IMR-90 (cell line): ENCODE measurements at regions not wholly inside any gene's neighbourhood (a gene's known extent, or its start where the extent isn't known, plus 50 kb on each side); places are given as distances from the start of the nearest gene placed in this dataset.

ENCODE experiments used
- ATAC-seq: fragments of 200-7000 bp; cut with Tn5 transposase; 2 replicates; pipeline ENCODE4 v1.9.1; 2020; ENCODE audit warnings: low read depth, mild to moderate bottlenecking, moderate library complexity
- BruUV-seq: library from RNA; stranded (reverse); fragments of 400-500 nt; replicated peaks from 2 replicates; lab custom pipeline; 2021; lab: Mats Ljungman, UMichigan
- CTCF ChIA-PET: fragments of 300-600 bp; formaldehyde crosslinking; extraction: SDS; loops from one replicate; lab custom pipeline; 2021; ENCODE audit warnings: antibody characterized with exemption; lab: Yijun Ruan, JAX
- POLR2A ChIA-PET: fragments of 300-600 bp; sonication (Branson Sonifier 250); formaldehyde crosslinking; loops from one replicate; lab custom pipeline; 2022; ENCODE audit warnings: antibody characterized with exemption; ENCODE audit not compliant: unreplicated experiment; lab: Charles Lee
- DNase-seq: peaks from one replicate; pipeline ENCODE4 v3.0.0; 2013
- H2AFZ ChIP-seq: replicated peaks from 2 replicates; pipeline ENCODE3; 2013; ENCODE audit warnings: low read length, mild to moderate bottlenecking; ENCODE audit not compliant: poor library complexity
- H2AK5ac ChIP-seq: 2 replicates; pipeline ENCODE4 v1.6.1; 2013; ENCODE audit warnings: low read depth, low read length, inconsistent platforms
- H2AK9ac ChIP-seq: replicated peaks from 2 replicates; pipeline ENCODE3; 2013; ENCODE audit warnings: mild to moderate bottlenecking, low read depth, low read length, moderate library complexity; ENCODE audit not compliant: poor library complexity
- H2BK120ac ChIP-seq: 2 replicates; pipeline ENCODE4 v1.6.1; 2013; ENCODE audit warnings: low read depth, low read length, inconsistent platforms
- H2BK15ac ChIP-seq: 3 replicates; pipeline ENCODE4 v1.6.1; 2013; ENCODE audit warnings: low read depth, low read length, inconsistent platforms
- H2BK20ac ChIP-seq: 2 replicates; pipeline ENCODE4 v1.6.1; 2013; ENCODE audit warnings: low read depth, mild to moderate bottlenecking, inconsistent platforms, low read length, moderate library complexity
- H2BK5ac ChIP-seq: 2 replicates; pipeline ENCODE4 v1.6.1; 2013; ENCODE audit warnings: mild to moderate bottlenecking, low read depth, low read length, inconsistent platforms; ENCODE audit not compliant: poor library complexity, severe bottlenecking
- H3K14ac ChIP-seq: replicated peaks from 2 replicates; pipeline ENCODE4 v1.6.1; 2013; ENCODE audit warnings: low read depth, low read length, inconsistent platforms
- H3K18ac ChIP-seq: 2 replicates; pipeline ENCODE4 v1.6.1; 2013; ENCODE audit warnings: low read depth, low read length, control low read depth
- H3K23ac ChIP-seq: 2 replicates; pipeline ENCODE4 v1.6.1; 2013; ENCODE audit warnings: low read depth, low read length, inconsistent platforms
- H3K27ac ChIP-seq: 2 replicates; pipeline ENCODE4 v1.5.1; 2013; ENCODE audit warnings: mild to moderate bottlenecking, control low read depth, low read length; ENCODE audit not compliant: insufficient read depth
- H3K27me3 ChIP-seq: 2 replicates; pipeline ENCODE4 v1.6.1; 2013; ENCODE audit warnings: low read length; ENCODE audit not compliant: control insufficient read depth, insufficient read depth
- H3K36me3 ChIP-seq: 2 replicates; pipeline ENCODE4 v1.6.1; 2013; ENCODE audit warnings: low read length, mixed read lengths; ENCODE audit not compliant: control insufficient read depth, insufficient read depth
- H3K4ac ChIP-seq: 2 replicates; pipeline ENCODE4 v1.6.1; 2013; ENCODE audit warnings: low read depth, low read length, inconsistent platforms
- H3K4me1 ChIP-seq: 2 replicates; pipeline ENCODE4 v1.6.1; 2013; ENCODE audit warnings: low read length, mixed read lengths; ENCODE audit not compliant: control insufficient read depth, insufficient read depth
- H3K4me2 ChIP-seq: 2 replicates; pipeline ENCODE4 v1.6.1; 2013; ENCODE audit warnings: low read depth, mild to moderate bottlenecking, control low read depth, low read length, moderate library complexity
- H3K4me3 ChIP-seq: 2 replicates; pipeline ENCODE4 v1.5.1; 2013; ENCODE audit warnings: low read depth, mild to moderate bottlenecking, control low read depth, low read length, moderate library complexity; ENCODE audit not compliant: insufficient read depth
- H3K56ac ChIP-seq: 2 replicates; pipeline ENCODE4 v1.6.1; 2013; ENCODE audit warnings: low read length, inconsistent platforms; ENCODE audit not compliant: insufficient read depth; ENCODE audit errors: extremely low read depth
- H3K79me1 ChIP-seq, 2 experiments: 2 replicates each; pipeline ENCODE4 v1.6.1; 2013; ENCODE audit warnings: low read length in 2 of 2, inconsistent platforms in 1 of 2, low read depth in 1 of 2
- H3K9ac ChIP-seq: 2 replicates; pipeline ENCODE4 v1.6.1; 2013; ENCODE audit warnings: low read depth, low read length, control low read depth
- H3K9me1 ChIP-seq: 2 replicates; pipeline ENCODE4 v1.6.1; 2013; ENCODE audit warnings: low read length, inconsistent platforms; ENCODE audit not compliant: insufficient read depth
- H3K9me3 ChIP-seq: 2 replicates; pipeline ENCODE4 v1.6.1; 2013; ENCODE audit warnings: low read length; ENCODE audit not compliant: control insufficient read depth, insufficient read depth
- H4K20me1 ChIP-seq: 2 replicates; pipeline ENCODE4 v1.6.1; 2013; ENCODE audit warnings: low read length, inconsistent platforms; ENCODE audit not compliant: insufficient read depth
- H4K5ac ChIP-seq: 2 replicates; pipeline ENCODE4 v1.6.1; 2013; ENCODE audit warnings: mild to moderate bottlenecking, low read depth, low read length, control low read depth
- H4K8ac ChIP-seq, 2 experiments: 2 replicates each; pipeline ENCODE4 v1.6.1; 2013; ENCODE audit warnings: low read depth in 2 of 2, low read length in 2 of 2, control low read depth in 1 of 2, inconsistent platforms in 1 of 2
- H4K91ac ChIP-seq: 2 replicates; pipeline ENCODE4 v1.6.1; 2013; ENCODE audit warnings: low read depth, low read length, inconsistent platforms; ENCODE audit not compliant: insufficient read depth
- BHLHE40 ChIP-seq: fragments of 150-350 bp; IDR thresholded peaks from 2 replicates; pipeline ENCODE4 v1.6.1; 2016; ENCODE audit warnings: mild to moderate bottlenecking, low read depth, low read length
- CHD1 ChIP-seq: IDR thresholded peaks from 2 replicates; pipeline ENCODE4 v1.6.1; 2012; ENCODE audit warnings: low read depth, low read length, improper control_type of control experiment
- FOS ChIP-seq: fragments of 150-350 bp; IDR thresholded peaks from 2 replicates; pipeline ENCODE4 v1.6.1; 2016; ENCODE audit warnings: low read depth, low read length
- MAFK ChIP-seq: IDR thresholded peaks from 2 replicates; pipeline ENCODE4 v1.6.1; 2012; ENCODE audit warnings: low read depth, low read length, improper control_type of control experiment
- MAZ ChIP-seq: IDR thresholded peaks from 2 replicates; pipeline ENCODE4 v1.6.1; 2012; ENCODE audit warnings: low read depth, mild to moderate bottlenecking, low read length, improper control_type of control experiment, moderate library complexity, borderline replicate concordance
- MXI1 ChIP-seq: IDR thresholded peaks from 2 replicates; pipeline ENCODE4 v1.6.1; 2012; ENCODE audit warnings: low read depth, mild to moderate bottlenecking, low read length, moderate library complexity, borderline replicate concordance
- RAD21 ChIP-seq: IDR thresholded peaks from 2 replicates; pipeline ENCODE4 v1.6.1; 2012; ENCODE audit warnings: low read length, improper control_type of control experiment
- RCOR1 ChIP-seq: IDR thresholded peaks from 2 replicates; pipeline ENCODE4 v1.6.1; 2012; ENCODE audit warnings: mild to moderate bottlenecking, low read length, improper control_type of control experiment; ENCODE audit not compliant: insufficient replicate concordance
- RFX5 ChIP-seq: IDR thresholded peaks from 2 replicates; pipeline ENCODE4 v1.8.0; 2012; ENCODE audit warnings: low read depth, mild to moderate bottlenecking, low read length, moderate library complexity
- SMC3 ChIP-seq: fragments of 150-350 bp; IDR thresholded peaks from 2 replicates; pipeline ENCODE4 v1.6.1; 2016; ENCODE audit warnings: low read depth, mild to moderate bottlenecking, antibody characterized with exemption, low read length, moderate library complexity
- WGBS, 2 experiments: methylation state at CpG; one replicate each; pipeline versions ENCODE4 v1.1.5 to v1.1.7; 2013; ENCODE audit warnings: missing lambda C conversion rate in 2 of 2; ENCODE audit not compliant: insufficient read length in 1 of 2; ENCODE audit errors: extremely low coverage in 2 of 2; 5-methylcytosine and 5-hydroxymethylcytosine counted together
- dilution Hi-C: fragments of 300-500 bp; cut with HindIII; formaldehyde crosslinking; loops from one replicate; pipeline ENCODE4 v1.14.3; 2018; ENCODE audit warnings: low sequenced_read_pairs; ENCODE audit not compliant: unreplicated experiment
- in situ Hi-C: fragments of 300-500 bp; cut with MboI; formaldehyde crosslinking; loops from 3 replicates; pipeline ENCODE4 v1.14.3; 2019; ENCODE audit warnings: low sequenced_read_pairs, inconsistent platforms, mixed read lengths
- intact Hi-C: fragments of 100-400 bp; cut with micrococcal nuclease; formaldehyde crosslinking; loops from 2 replicates; pipeline ENCODE4 v1.10.0; 2022
- TF ChIP-seq, protein P1 (sequence below): conservative IDR thresholded peaks from 2 replicates; pipeline ENCODE4 v1.5.1; 2012; ENCODE audit warnings: mild to moderate bottlenecking, low read depth, low read length, improper control_type of control experiment
- TF ChIP-seq, protein P2 (sequence below): fragments of 150-350 bp; IDR thresholded peaks from 2 replicates; pipeline ENCODE4 v1.6.1; 2017; ENCODE audit warnings: mild to moderate bottlenecking, antibody characterized with exemption, low read length, low read depth

DNA sequence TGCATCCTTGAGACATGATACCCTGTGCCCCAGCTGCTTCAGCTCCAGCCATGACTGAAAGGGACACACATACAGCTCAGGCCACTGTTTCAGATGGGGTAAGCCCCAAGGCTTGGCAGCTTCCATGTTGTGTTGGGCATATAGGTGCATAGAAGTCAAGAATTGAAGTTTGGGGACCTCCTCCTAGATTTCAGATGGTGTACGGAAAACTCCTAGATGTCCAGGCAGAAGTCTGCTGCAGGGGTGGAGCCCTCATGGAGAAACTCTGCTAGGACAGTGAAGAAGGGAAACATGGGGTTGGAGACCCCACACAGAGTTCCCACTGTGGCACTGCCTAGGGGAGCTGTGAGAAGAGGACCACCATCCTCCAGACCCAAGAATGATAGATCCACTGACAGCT, 1379.0 kb upstream of the MAP3K7 start:
- ATAC-seq (no peak), DNase-seq (no peak)
- Histone ChIP-seq H2AFZ (no peak overlapping the region), H4K91ac (no peak overlapping the region), H3K9me1 (no peaks in the 10 kb centered on the region), H2BK15ac (no peak overlapping the region), H3K23ac (no peak overlapping the region), H3K18ac (no peak overlapping the region), H3K27me3 (no peaks in the 10 kb centered on the region), H4K8ac (no peak overlapping the region), H3K4me1 (no peaks in the 10 kb centered on the region), H3K56ac (no peak overlapping the region), H3K9me3 (peaks cover 8% of the 10 kb centered on the region), H4K20me1 (no peaks in the 10 kb centered on the region), H3K9ac (no peak overlapping the region), H2BK20ac (no peak overlapping the region), H3K14ac (no peak overlapping the region), H2BK120ac (no peak overlapping the region), H3K27ac (no peak overlapping the region), H3K36me3 (no peaks in the 10 kb centered on the region), H2AK9ac (no peak overlapping the region), H2BK5ac (no peak overlapping the region), H3K79me1 (no peaks in the 10 kb centered on the region), H3K4me3 (no peak overlapping the region), H3K4ac (no peak overlapping the region), H2AK5ac (no peak overlapping the region), H4K5ac (no peak overlapping the region), H3K4me2 (no peak overlapping the region)
- no TSS peak for BruUV-seq
- in situ Hi-C loops = no loop called here
- CTCF ChIA-PET = no interaction called here
- POLR2A ChIA-PET = no interaction called here
- TF ChIP-seq MAFK (no peak), MAZ (no peak), RCOR1 (no peak), BHLHE40 (no peak), RFX5 (no peak), CHD1 (no peak), RAD21 (no peak), FOS (no peak), MXI1 (no peak), SMC3 (no peak)
- TF ChIP-seq, protein P1, sequence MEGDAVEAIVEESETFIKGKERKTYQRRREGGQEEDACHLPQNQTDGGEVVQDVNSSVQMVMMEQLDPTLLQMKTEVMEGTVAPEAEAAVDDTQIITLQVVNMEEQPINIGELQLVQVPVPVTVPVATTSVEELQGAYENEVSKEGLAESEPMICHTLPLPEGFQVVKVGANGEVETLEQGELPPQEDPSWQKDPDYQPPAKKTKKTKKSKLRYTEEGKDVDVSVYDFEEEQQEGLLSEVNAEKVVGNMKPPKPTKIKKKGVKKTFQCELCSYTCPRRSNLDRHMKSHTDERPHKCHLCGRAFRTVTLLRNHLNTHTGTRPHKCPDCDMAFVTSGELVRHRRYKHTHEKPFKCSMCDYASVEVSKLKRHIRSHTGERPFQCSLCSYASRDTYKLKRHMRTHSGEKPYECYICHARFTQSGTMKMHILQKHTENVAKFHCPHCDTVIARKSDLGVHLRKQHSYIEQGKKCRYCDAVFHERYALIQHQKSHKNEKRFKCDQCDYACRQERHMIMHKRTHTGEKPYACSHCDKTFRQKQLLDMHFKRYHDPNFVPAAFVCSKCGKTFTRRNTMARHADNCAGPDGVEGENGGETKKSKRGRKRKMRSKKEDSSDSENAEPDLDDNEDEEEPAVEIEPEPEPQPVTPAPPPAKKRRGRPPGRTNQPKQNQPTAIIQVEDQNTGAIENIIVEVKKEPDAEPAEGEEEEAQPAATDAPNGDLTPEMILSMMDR = no peak
- TF ChIP-seq, protein P2, sequence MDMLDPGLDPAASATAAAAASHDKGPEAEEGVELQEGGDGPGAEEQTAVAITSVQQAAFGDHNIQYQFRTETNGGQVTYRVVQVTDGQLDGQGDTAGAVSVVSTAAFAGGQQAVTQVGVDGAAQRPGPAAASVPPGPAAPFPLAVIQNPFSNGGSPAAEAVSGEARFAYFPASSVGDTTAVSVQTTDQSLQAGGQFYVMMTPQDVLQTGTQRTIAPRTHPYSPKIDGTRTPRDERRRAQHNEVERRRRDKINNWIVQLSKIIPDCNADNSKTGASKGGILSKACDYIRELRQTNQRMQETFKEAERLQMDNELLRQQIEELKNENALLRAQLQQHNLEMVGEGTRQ = no peak
- dilution Hi-C loops = no loop called here
- intact Hi-C loops = no loop called here
- WGBS, 2 experiments = no CpG with 5 or more reads among the region's 1 CpG
